MCF 10A (cell line): ENCODE measurements at regions not wholly inside any gene's neighbourhood (a gene's known extent, or its start where the extent isn't known, plus 50 kb on each side); places are given as distances from the start of the nearest gene placed in this dataset.
"Not testable (repeated sequence)": the region's sequence is repeated elsewhere in the genome, so short reads cannot be mapped to it uniquely, and the experiment has no call there.

ENCODE experiments used
- BruUV-seq: library from RNA; stranded (reverse); fragments of 400-500 nt; replicated peaks from 2 replicates; lab custom pipeline; 2021; lab: Mats Ljungman, UMichigan
- CTCF ChIA-PET: fragments of 300-600 bp; sonication (Branson Sonifier 250); formaldehyde crosslinking; extraction: SDS; loops from one replicate; lab custom pipeline; 2021; ENCODE audit warnings: antibody characterized with exemption, inconsistent platforms; lab: Yijun Ruan, JAX
- POLR2A ChIA-PET: fragments of 300-600, 350-650 bp; sonication (Branson Sonifier 250); formaldehyde crosslinking; extraction: SDS; loops from one replicate; lab custom pipeline; 2020; ENCODE audit warnings: antibody characterized with exemption, inconsistent platforms; lab: Yijun Ruan, JAX
- DNase-seq: peaks from one replicate; pipeline ENCODE4 v3.0.0-alpha.2; 2018; ENCODE audit not compliant: unreplicated experiment
- H3K27ac Mint-ChIP-seq: one replicate; pipeline ENCODE4 v1.8.0; 2022; ENCODE audit warnings: mild to moderate bottlenecking, low read depth, mixed read lengths; ENCODE audit not compliant: unreplicated experiment
- H3K27me3 Mint-ChIP-seq: one replicate; pipeline ENCODE4 v1.8.0; 2022; ENCODE audit warnings: mixed read lengths; ENCODE audit not compliant: insufficient read depth, unreplicated experiment
- H3K36me3 Mint-ChIP-seq: one replicate; pipeline ENCODE4 v1.8.0; 2022; ENCODE audit warnings: mild to moderate bottlenecking, moderate library complexity, mixed read lengths; ENCODE audit not compliant: insufficient read depth, unreplicated experiment
- H3K4me1 Mint-ChIP-seq: one replicate; pipeline ENCODE4 v1.8.0; 2022; ENCODE audit warnings: mixed read lengths; ENCODE audit not compliant: insufficient read depth, unreplicated experiment
- H3K4me3 Mint-ChIP-seq: one replicate; pipeline ENCODE4 v1.8.0; 2022; ENCODE audit warnings: mild to moderate bottlenecking, moderate library complexity, mixed read lengths; ENCODE audit not compliant: unreplicated experiment
- H3K9me3 Mint-ChIP-seq: one replicate; pipeline ENCODE4 v1.8.0; 2022; ENCODE audit warnings: mixed read lengths; ENCODE audit not compliant: unreplicated experiment
- CTCF ChIP-seq: fragments of 200-600 bp; IDR thresholded peaks from one replicate; pipeline ENCODE4 v1.8.0; 2022; ENCODE audit warnings: antibody characterized with exemption, mild to moderate bottlenecking; ENCODE audit not compliant: unreplicated experiment
- intact Hi-C: fragments of 100-400 bp; cut with micrococcal nuclease; formaldehyde crosslinking; loops from 2 replicates; pipeline ENCODE4 v1.14.1; 2022

- TF ChIP-seq CTCF = no peak
- Mint-ChIP-seq H3K4me1 (no peaks in the 10 kb centered on the region), H3K4me3 (no peak overlapping the region), H3K27ac (no peak overlapping the region), H3K36me3 (no peaks in the 10 kb centered on the region), H3K9me3 (peaks cover 7% of the 10 kb centered on the region), H3K27me3 (no peaks in the 10 kb centered on the region)
- ChIA-PET POLR2A (no interaction called here), CTCF (interaction anchor here (0.7 kb wide), 1 partner anchor 9 kb away, joined by 3 read pairs; no protein-coding TSS in a partner anchor)
- DNase-seq = no peak
- no TSS peak for BruUV-seq
- intact Hi-C loops = no loop called here
Observed at GRCh38 chr11:41536021-41536568, 76.6 kb upstream of the LRRC4C start.

- DNase-seq, H3K4me1 Mint-ChIP-seq, H3K27me3 Mint-ChIP-seq, H3K36me3 Mint-ChIP-seq, BruUV-seq, H3K4me3 Mint-ChIP-seq, H3K27ac Mint-ChIP-seq, intact Hi-C loops, H3K9me3 Mint-ChIP-seq, POLR2A ChIA-PET: not testable (repeated sequence)
- CTCF ChIA-PET = interaction anchor here (0.6 to 1.1 kb wide), 3 partner anchors 10 to 47 kb away, joined by 3 to 4 read pairs (median 3); no protein-coding TSS in a partner anchor
Observed at GRCh38 chr11:41544902-41545301, 85.5 kb upstream of the LRRC4C start.

GRCh38 chr11:41578421-41579051 lies 119.1 kb upstream of the LRRC4C start:
- DNase-seq = peak; percentile 26
- ChIA-PET CTCF (interaction anchor here (0.6 kb wide), 1 partner anchor 19 kb away, joined by 3 read pairs; no protein-coding TSS in a partner anchor), POLR2A (interaction anchor here (0.9 to 1.5 kb wide), 2 partner anchors 10 to 30 kb away, joined by 3 to 5 read pairs; no protein-coding TSS in a partner anchor)
- no peaks in the 10 kb centered on the region for H3K9me3 Mint-ChIP-seq
- BruUV-seq = TSS peak; percentile 44
- peak overlapping the region; percentile 95 for H3K27ac Mint-ChIP-seq
- TF ChIP-seq CTCF = no peak
- peaks cover 23% of the 10 kb centered on the region for H3K4me1 Mint-ChIP-seq
- no peaks in the 10 kb centered on the region for H3K36me3 Mint-ChIP-seq
- peak overlapping the region; percentile 3 for H3K4me3 Mint-ChIP-seq
- intact Hi-C loops = no loop called here
- H3K27me3 Mint-ChIP-seq = no peaks in the 10 kb centered on the region

GRCh38 chr11:41579546-41579945 lies 120.1 kb upstream of the LRRC4C start:
- no peak for DNase-seq
- H3K4me3 Mint-ChIP-seq = no peak overlapping the region
- no peaks in the 10 kb centered on the region for H3K9me3 Mint-ChIP-seq
- no peaks in the 10 kb centered on the region for H3K27me3 Mint-ChIP-seq
- H3K36me3 Mint-ChIP-seq = no peaks in the 10 kb centered on the region
- BruUV-seq = no TSS peak
- CTCF ChIA-PET = interaction anchor here (0.7 kb wide), 1 partner anchor 10 kb away, joined by 4 read pairs; no protein-coding TSS in a partner anchor
- peaks cover 23% of the 10 kb centered on the region for H3K4me1 Mint-ChIP-seq
- peak overlapping the region; percentile 95 for H3K27ac Mint-ChIP-seq
- intact Hi-C loops = no loop called here
- POLR2A ChIA-PET = interaction anchor here (1.5 kb wide), 1 partner anchor 9 kb away, joined by 5 read pairs; no protein-coding TSS in a partner anchor
- no peak for TF ChIP-seq CTCF
